H54 (cell line): ENCODE measurements at regions not wholly inside any gene's neighbourhood (a gene's known extent, or its start where the extent isn't known, plus 50 kb on each side); places are given as distances from the start of the nearest gene placed in this dataset.
"Not testable (repeated sequence)": the region's sequence is repeated elsewhere in the genome, so short reads cannot be mapped to it uniquely, and the experiment has no call there.

Experiments
- DNase-seq: peaks from one replicate; pipeline ENCODE4 v3.0.0; 2011; ENCODE audit warnings: low spot score, mixed read lengths; ENCODE audit not compliant: insufficient read length
- FAIRE-seq: peaks from 3 replicates; lab custom pipeline; 2011; peaks lifted over from hg19 to GRCh38; lab: Jason Lieb, UNC
- POLR2A ChIP-seq: IDR thresholded peaks from 2 replicates; pipeline ENCODE4 v1.6.1; 2011; ENCODE audit warnings: low read depth, mild to moderate bottlenecking, low read length

GRCh38 chr22:48503876-48504275 lies 1323.8 kb downstream of the BRD1 start:
- no peak for DNase-seq
- FAIRE-seq, result no peak

GRCh38 chr22:48503035-48503625 lies 1324.5 kb downstream of the BRD1 start:
- DNase-seq (no peak), FAIRE-seq (no peak)
- no peak for TF ChIP-seq POLR2A

More at GRCh38 chr22:48503876-48504275, 1323.8 kb downstream of the BRD1 start:
- no peak for TF ChIP-seq POLR2A

DNA sequence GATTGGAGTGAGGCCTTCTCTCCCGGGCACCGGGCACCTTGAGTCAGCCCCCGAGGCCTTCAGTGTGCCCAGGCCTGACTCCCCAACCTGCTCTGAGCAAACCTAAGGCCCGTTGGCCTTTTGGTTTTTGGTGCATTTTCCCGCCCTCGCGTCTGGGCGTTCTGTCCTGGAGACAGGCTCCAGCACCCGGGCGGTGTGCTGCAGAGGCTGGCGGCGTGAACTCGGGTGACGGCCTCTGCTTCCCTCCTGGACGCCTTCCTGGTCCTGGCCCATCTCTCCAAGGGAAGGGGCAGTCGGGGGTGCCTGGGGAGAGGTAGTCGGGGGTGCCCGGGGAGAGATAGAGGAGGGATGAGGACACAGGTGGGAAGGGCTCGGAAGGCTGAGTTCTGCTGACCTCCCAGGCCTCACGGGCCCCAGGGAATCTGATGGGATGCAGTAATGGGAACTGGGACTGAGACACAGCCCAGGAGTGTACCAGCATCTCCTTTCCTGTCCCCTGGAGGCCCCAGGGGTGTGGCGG lies 1326.4 kb downstream of the BRD1 start:
- FAIRE-seq, result no peak
- no peak for DNase-seq
- TF ChIP-seq POLR2A, result no peak

DNA sequence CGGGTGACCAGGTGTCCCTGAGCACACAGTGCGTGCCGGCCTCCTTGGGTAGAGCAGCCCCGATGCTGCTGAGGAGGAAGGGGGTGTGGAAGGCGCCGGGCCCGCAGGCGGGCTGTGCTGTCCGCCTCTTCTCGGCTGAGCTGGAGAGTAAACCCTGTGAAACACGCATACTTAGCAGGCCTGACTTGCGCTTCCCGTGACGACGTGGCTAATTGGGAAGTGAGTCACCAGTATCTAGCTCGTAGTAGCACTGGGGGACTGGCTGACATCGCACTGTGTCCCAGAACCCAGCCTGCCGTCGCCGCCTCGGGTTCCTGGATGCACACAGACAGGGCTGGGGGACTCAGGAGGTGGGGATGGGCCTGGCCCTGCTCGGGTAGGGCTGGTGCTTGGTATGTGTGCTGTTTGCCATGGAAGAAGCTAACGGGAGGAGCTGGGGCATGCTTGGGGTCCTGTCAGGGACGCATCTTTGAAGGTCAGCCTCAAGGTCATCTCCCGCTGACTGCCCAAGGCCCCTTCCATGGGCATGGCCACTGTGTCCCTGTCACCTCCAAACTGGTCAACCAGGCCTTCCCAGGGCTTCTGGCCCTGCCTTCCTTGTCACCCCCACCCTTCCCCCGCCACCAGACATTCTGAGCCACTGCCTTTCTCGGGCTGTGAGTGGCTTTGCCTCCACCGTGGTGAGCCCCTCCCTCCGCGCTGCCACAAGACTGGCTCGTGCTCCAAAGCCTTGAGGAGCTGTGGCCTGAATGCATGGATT lies 1327.0 kb downstream of the BRD1 start:
- FAIRE-seq (no peak), DNase-seq (no peak)
- no peak for TF ChIP-seq POLR2A

GRCh38 chr22:48499456-48500425 lies 1327.9 kb downstream of the BRD1 start:
- TF ChIP-seq POLR2A, result no peak
- FAIRE-seq (no peak), DNase-seq (no peak)

DNA sequence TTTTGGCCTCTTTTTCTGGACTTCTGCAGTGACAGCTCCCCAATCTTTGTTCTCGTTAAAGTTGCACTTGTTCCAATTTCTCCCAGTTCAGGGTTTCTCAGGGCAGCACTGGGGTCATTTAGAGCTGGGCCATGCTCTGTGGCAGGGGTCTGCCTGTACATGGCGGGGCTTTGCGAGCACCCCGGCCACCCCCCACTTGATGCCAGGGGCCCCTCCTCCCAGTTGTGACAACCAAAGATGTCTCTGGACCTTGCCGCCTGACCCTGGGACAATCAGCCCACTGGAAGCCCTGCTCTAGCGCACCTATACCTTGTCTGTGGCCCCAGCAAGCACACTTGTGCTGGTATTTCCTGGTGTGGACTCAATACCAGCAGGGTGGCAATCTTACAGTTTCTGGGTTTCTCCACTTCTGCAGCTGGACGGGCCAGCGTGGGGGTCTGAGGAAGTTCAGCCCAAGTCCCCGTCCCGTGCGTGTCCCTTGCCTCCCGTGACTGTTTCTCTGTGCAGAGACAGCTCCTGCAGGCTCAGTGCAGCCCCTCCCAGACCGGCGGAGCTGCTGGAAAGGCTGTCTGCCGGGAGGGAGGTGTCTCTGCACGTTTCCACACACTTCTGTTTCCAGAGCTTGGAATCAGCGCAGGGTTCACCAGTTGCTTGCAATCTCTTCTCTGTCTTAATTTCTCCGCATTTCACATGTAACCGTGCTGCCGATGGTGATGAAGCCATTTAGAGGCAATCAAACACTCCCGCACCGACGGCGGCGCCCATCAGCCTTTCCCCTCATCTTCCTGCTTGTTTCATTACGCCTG lies 1328.9 kb downstream of the BRD1 start:
- no peak for DNase-seq
- TF ChIP-seq POLR2A, result no peak
- FAIRE-seq, result no peak

GRCh38 chr22:48497743-48498520 lies 1329.7 kb downstream of the BRD1 start:
- DNase-seq, result not testable (repeated sequence)

GRCh38 chr22:48496987-48497650 lies 1330.6 kb downstream of the BRD1 start:
- TF ChIP-seq POLR2A, result no peak
- DNase-seq, result no peak
- no peak for FAIRE-seq

More at GRCh38 chr22:48497743-48498520, 1329.7 kb downstream of the BRD1 start:
- not testable (repeated sequence) for FAIRE-seq

DNA sequence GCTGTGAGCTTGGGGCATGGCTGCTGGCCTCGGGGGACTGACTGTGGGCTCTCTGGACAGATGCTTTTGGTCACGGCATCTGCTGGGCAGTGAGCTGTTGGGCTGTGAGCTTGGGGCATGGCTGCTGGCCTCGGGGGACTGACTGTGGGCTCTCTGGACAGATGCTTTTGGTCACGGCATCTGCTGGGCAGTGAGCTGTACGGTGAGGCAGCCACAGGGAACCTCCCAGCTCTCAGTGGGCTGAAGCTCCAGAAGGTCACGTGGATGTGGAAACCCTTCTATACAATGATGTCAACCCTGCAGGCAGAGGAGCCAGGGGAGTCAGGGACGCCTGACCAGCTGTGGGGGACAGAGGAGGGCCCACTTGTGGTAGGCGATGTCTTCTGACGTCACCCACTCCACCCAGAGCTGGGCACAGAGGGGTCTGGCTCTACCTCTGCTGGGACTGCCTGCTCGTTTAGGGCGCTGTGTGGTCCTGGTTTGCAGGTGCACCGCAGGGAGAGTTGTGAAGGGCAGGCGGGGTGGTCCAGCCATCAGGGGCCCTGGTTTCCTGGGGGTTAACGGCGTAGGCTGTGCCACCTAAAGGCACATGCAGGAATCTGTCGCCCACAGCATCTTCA lies 1331.3 kb downstream of the BRD1 start:
- FAIRE-seq, result no peak
- DNase-seq, result no peak
- no peak for TF ChIP-seq POLR2A

DNA sequence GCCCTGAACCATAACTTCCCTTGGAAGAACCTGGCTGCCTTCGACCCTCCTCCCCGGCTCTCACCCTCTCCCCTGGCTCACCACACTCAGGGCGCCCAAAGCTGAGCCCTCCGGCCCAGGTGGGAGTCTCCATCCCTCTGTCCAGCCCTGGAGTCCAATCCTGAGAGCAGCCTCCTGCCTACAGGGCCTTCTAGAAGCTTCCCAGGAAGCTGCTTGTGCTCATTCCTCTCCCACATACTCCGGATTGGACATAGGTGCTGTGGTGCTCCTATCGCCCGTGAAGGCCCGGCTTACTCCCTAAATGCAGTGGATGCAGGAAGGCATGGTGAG lies 1332.0 kb downstream of the BRD1 start:
- DNase-seq, result no peak
- no peak for FAIRE-seq
- no peak for TF ChIP-seq POLR2A

- FAIRE-seq (no peak), DNase-seq (no peak)
- no peak for TF ChIP-seq POLR2A
These were observed 1332.5 kb downstream of the BRD1 start for GRCh38 chr22:48494968-48495750.
